ENCODE measurements at regions not wholly inside any gene's neighbourhood (a gene's known extent, or its start where the extent isn't known, plus 50 kb on each side); places are given as distances from the start of the nearest gene placed in this dataset.

- TF ChIP-seq CTCF (IDR thresholded peaks at IDR 0.05): no peak
- no peak for TF ChIP-seq EZH2 (IDR thresholded peaks at IDR 0.05; ENCODE audit: borderline replicate concordance, insufficient read depth, low read depth, low read length, poor library complexity, severe bottlenecking)
Observed at GRCh38 chr12:84166812-84167211, 745.8 kb downstream of the SLC6A15 start.

Measured in B cell (primary cell).